HG02610 (cell line): ENCODE measurements at regions not wholly inside any gene's neighbourhood (a gene's known extent, or its start where the extent isn't known, plus 50 kb on each side); places are given as distances from the start of the nearest gene placed in this dataset.

Source experiments
- ATAC-seq: cut with Tn5 transposase; IDR thresholded peaks from one replicate; pipeline ENCODE4 v1.9.1; 2021; ENCODE audit warnings: mild to moderate bottlenecking, moderate library complexity; ENCODE audit not compliant: unreplicated experiment

- no peak for ATAC-seq
Measured at GRCh38 chr5:174229514-174230370, 184.2 kb downstream of the NSG2 start.

DNA sequence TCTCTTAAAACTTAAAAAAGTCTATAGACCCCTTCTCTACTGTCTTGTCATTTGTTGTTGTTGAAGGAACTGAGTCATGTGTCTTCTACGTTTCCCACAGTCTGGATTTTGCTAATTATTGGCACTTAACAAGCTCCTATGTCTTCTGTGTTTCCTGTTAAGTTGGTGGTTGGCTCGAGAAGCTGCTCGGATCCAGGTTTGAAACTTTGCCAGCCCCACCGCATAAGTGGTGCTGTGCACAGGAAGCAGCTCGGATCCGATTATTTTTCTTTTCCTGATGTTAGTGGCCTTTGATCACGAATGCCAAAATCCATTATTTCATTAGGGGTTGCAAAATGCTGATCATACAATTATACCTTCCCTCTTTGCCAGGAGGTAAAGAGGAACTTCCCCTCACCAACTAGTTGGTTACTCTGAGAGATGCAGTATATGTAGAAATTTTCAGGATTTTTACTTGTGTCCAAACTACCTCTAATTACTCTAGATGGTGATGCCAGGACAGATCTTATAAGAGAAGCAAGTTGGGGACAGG is 186.5 kb downstream of the NSG2 start:
- ATAC-seq = no peak

- no peak for ATAC-seq
Measured at GRCh38 chr5:174234388-174234787, 188.9 kb downstream of the NSG2 start.

- no peak for ATAC-seq
Measured at GRCh38 chr5:174235221-174236011, 189.9 kb downstream of the NSG2 start.

DNA sequence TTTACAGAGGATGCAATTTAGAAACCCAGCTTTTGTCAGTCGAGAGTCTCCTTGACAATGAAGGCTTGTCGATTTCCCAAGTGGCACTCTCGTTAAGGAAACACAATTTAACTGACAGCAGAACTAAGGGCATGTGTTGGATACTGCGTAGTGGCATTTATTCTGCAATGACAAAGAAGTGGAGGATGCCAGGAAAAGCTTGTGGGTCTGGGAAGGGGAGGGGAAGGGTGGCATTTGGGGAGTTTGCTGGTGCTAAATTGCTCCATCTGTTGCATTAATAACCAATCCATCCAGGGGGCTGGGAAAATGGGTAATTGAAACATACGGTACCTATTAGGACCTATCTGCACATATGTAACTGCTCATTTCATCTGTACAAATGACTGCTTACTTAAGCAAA is 190.6 kb downstream of the NSG2 start:
- no peak for ATAC-seq

- ATAC-seq = no peak
Measured at GRCh38 chr5:174239718-174240117, 194.2 kb downstream of the NSG2 start.

GRCh38 chr5:174242573-174242972 is 197.1 kb downstream of the NSG2 start:
- ATAC-seq = no peak

DNA sequence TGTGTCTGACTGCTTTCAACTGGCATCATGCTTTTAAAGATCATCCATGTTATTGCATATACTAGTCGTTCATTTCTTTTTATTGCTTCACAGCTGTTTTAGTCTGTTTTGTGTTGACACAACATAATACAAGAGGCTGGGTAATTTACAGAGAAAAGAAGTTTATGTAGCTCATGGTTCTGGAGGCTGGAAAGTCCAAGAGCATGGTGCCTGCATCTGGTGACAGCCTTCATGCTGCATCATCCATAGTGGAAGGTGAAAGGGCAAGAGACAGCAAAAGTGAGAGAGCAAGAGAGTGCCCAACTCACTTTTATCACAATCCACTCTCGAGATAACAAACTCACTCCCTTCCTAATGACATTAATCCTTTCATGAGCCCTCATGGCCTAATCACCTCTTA is 198.4 kb downstream of the NSG2 start:
- ATAC-seq = no peak

- no peak for ATAC-seq
Measured at GRCh38 chr5:174245516-174246075, 200.1 kb downstream of the NSG2 start.

- ATAC-seq = no peak
Measured at GRCh38 chr5:174246743-174247142, 201.2 kb downstream of the NSG2 start.

GRCh38 chr5:174247301-174247700 is 201.8 kb downstream of the NSG2 start:
- ATAC-seq = no peak

GRCh38 chr5:174251305-174252000 is 205.9 kb downstream of the NSG2 start:
- ATAC-seq = no peak

GRCh38 chr5:174252121-174252520 is 206.6 kb downstream of the NSG2 start:
- no peak for ATAC-seq

DNA sequence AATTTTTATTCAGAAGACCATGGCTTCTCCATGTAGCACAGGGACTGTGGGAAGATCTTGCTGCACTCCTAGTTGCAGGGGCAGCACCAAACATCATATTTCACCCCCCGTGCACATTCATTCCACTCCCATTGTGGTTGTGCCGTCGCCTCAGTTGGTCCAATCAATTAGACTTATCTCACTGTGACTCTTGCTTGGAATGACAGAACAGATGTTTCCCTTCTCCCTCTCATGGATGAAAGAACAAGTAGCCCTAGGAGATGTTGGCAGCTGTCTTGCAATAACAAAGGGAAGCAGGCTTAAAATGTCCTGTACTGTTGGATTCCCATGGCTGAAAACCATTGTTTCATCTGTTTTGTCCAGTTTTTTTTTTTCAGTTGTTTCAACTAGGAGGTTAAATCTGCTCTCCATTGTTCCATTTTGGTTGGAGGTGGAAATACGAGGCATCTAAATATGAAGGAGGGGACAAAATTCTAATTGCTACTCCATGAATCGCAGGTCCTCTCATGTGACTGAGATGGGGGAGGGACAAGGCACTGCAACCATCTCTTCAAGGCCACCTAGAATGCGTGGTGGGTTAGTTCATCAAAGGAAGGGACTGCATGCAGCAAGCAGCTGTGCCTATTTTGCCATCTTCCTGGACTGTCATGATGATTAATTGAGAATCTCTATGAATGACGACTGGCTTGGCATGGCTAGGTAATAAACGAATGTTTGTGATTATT is 214.4 kb downstream of the NSG2 start:
- no peak for ATAC-seq

DNA sequence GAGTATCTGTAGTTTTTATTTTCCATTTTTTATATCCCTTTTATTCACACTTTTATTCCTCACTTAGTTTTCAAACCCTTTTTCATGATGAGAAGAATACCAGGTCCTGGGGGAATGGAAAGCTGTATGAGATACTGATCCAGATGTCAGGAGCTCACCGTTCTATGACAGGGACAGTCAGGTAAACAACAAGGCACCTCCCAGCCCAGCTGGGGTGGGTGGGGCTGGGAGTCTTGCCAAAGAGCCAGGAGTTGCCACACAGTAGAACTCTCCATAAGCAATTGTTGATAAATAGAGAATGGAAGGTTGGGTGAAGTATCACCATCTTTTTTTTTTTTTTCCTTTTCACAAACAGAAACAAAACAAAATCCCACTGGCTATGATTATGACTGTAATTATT is 225.8 kb downstream of the NSG2 start:
- ATAC-seq = no peak

DNA sequence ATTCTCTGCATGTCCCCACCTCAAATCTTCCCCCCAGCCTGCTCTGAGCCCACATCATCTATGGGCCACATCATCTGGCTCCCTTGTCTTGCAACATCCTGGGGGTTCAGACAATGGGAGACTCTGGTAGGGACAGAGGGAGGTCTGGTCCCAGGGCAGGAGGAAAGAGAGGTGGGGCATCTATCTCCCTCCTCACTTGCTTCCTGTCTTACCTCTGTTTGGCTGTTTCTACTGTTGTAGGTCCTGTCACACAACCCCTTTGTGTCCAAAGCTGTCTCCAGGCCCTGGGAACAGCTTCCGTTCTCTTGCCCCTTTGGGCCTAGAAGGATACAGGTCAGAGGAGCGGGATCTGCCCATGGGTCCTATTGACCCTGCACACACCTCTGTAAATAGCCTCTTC is 227.2 kb downstream of the NSG2 start:
- ATAC-seq = no peak

- peak; percentile 94 for ATAC-seq
Measured at GRCh38 chr5:174273325-174273724, 227.8 kb downstream of the NSG2 start.

- no peak for ATAC-seq
Measured at GRCh38 chr5:174275959-174276358, 230.5 kb downstream of the NSG2 start.

GRCh38 chr5:174281089-174281760 is 235.7 kb downstream of the NSG2 start:
- ATAC-seq = no peak

DNA sequence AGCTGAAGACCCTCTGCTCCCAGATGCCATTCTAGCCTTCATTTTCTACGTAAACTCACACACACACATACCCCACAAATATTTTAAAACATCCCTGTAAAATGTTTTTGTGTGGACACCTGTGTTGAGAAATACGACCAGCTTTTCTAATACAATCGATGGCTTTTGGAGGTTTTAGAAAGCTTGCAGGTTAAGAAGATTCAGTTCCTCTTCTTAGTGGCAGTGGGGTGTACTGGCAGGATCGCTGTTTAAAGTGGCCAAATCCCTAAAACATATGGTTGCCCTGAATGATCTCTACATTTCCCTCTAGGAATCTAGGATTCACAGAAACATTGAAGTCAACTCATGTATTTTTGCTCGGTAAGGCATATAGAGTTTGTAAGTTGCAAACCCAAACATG is 236.3 kb downstream of the NSG2 start:
- ATAC-seq = no peak
